GM23338 (cell line): ENCODE measurements at regions not wholly inside any gene's neighbourhood (a gene's known extent, or its start where the extent isn't known, plus 50 kb on each side); places are given as distances from the start of the nearest gene placed in this dataset.

Experiments used
- EZH2phosphoT487 ChIP-seq: fragments of 200-600 bp; sonication (generic); IDR thresholded peaks from one replicate; pipeline ENCODE4 v1.8.1; 2018; ENCODE audit warnings: antibody characterized with exemption; ENCODE audit not compliant: unreplicated experiment
- TF ChIP-seq, protein P1 (sequence below), 2 experiments: fragments of 200-600 bp in 1 of 2; sonication (generic) in 1 of 2; conservative IDR thresholded peaks; 2 replicates each; pipeline versions ENCODE4 v1.5.1 to v1.6.1; 2016 to 2017; ENCODE audit warnings: antibody characterized with exemption in 2 of 2, low read depth in 2 of 2, mild to moderate bottlenecking in 2 of 2, moderate library complexity in 1 of 2
- TF ChIP-seq, protein P2 (sequence below): IDR thresholded peaks from one replicate; pipeline ENCODE4 v1.6.1; 2018; ENCODE audit warnings: antibody characterized with exemption; ENCODE audit not compliant: unreplicated experiment
- TF ChIP-seq, protein P3 (sequence below): IDR thresholded peaks from 2 replicates; pipeline ENCODE4 v1.6.1; 2016; ENCODE audit warnings: antibody characterized with exemption

DNA sequence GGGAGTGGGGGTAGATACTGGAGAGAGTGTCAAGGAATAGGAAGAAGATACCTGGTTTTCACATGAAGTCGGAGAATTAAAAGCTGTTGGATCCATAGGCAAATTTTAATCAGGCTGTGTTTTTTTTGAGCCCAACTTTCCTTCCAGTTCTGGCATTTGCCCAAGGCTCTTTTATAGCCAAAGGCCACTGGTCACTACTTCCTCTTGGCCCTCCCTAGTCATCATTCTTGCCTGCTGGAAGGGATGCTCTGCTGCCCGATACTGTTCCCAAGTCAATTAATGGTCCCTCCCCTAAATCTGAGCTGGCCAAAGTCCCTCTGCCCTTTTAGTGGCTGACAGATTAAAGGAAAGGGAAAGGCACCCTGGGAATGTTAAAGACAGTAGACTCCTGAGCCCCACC, 102.8 kb upstream of the ZNF648 start:
- TF ChIP-seq, protein P1, sequence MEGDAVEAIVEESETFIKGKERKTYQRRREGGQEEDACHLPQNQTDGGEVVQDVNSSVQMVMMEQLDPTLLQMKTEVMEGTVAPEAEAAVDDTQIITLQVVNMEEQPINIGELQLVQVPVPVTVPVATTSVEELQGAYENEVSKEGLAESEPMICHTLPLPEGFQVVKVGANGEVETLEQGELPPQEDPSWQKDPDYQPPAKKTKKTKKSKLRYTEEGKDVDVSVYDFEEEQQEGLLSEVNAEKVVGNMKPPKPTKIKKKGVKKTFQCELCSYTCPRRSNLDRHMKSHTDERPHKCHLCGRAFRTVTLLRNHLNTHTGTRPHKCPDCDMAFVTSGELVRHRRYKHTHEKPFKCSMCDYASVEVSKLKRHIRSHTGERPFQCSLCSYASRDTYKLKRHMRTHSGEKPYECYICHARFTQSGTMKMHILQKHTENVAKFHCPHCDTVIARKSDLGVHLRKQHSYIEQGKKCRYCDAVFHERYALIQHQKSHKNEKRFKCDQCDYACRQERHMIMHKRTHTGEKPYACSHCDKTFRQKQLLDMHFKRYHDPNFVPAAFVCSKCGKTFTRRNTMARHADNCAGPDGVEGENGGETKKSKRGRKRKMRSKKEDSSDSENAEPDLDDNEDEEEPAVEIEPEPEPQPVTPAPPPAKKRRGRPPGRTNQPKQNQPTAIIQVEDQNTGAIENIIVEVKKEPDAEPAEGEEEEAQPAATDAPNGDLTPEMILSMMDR (conservative IDR thresholded peaks at IDR 0.05; ENCODE audit: low read depth in 2 of 2) = no peak
- no peak for TF ChIP-seq EZH2phosphoT487
- TF ChIP-seq, protein P2, sequence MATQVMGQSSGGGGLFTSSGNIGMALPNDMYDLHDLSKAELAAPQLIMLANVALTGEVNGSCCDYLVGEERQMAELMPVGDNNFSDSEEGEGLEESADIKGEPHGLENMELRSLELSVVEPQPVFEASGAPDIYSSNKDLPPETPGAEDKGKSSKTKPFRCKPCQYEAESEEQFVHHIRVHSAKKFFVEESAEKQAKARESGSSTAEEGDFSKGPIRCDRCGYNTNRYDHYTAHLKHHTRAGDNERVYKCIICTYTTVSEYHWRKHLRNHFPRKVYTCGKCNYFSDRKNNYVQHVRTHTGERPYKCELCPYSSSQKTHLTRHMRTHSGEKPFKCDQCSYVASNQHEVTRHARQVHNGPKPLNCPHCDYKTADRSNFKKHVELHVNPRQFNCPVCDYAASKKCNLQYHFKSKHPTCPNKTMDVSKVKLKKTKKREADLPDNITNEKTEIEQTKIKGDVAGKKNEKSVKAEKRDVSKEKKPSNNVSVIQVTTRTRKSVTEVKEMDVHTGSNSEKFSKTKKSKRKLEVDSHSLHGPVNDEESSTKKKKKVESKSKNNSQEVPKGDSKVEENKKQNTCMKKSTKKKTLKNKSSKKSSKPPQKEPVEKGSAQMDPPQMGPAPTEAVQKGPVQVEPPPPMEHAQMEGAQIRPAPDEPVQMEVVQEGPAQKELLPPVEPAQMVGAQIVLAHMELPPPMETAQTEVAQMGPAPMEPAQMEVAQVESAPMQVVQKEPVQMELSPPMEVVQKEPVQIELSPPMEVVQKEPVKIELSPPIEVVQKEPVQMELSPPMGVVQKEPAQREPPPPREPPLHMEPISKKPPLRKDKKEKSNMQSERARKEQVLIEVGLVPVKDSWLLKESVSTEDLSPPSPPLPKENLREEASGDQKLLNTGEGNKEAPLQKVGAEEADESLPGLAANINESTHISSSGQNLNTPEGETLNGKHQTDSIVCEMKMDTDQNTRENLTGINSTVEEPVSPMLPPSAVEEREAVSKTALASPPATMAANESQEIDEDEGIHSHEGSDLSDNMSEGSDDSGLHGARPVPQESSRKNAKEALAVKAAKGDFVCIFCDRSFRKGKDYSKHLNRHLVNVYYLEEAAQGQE = no peak
- TF ChIP-seq, protein P3, sequence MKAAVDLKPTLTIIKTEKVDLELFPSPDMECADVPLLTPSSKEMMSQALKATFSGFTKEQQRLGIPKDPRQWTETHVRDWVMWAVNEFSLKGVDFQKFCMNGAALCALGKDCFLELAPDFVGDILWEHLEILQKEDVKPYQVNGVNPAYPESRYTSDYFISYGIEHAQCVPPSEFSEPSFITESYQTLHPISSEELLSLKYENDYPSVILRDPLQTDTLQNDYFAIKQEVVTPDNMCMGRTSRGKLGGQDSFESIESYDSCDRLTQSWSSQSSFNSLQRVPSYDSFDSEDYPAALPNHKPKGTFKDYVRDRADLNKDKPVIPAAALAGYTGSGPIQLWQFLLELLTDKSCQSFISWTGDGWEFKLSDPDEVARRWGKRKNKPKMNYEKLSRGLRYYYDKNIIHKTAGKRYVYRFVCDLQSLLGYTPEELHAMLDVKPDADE = no peak
